ENCODE measurements at regions not wholly inside any gene's neighbourhood (a gene's known extent, or its start where the extent isn't known, plus 50 kb on each side); places are given as distances from the start of the nearest gene placed in this dataset.

- no peak for ATAC-seq
- Mint-ChIP-seq H3K27ac (no peak overlapping the region), H3K9me3 (peaks cover 4% of the 10 kb centered on the region), H3K4me1 (no peaks in the 10 kb centered on the region), H3K4me3 (no peak overlapping the region), H3K36me3 (no peaks in the 10 kb centered on the region), H3K27me3 (peaks cover 5% of the 10 kb centered on the region)
These were observed 313.6 kb upstream of the TLE3 start for GRCh38 chr15:70411143-70411863.

- Mint-ChIP-seq H3K4me1 (no peaks in the 10 kb centered on the region), H3K9me3 (peaks cover 4% of the 10 kb centered on the region), H3K27me3 (no peaks in the 10 kb centered on the region), H3K4me3 (no peak overlapping the region), H3K36me3 (no peaks in the 10 kb centered on the region), H3K27ac (no peak overlapping the region)
- no peak for ATAC-seq
These were observed 312.8 kb upstream of the TLE3 start for GRCh38 chr15:70410371-70410985.

GRCh38 chr15:70409388-70409787 lies 311.7 kb upstream of the TLE3 start:
- Mint-ChIP-seq H3K4me1 (no peaks in the 10 kb centered on the region), H3K36me3 (no peaks in the 10 kb centered on the region), H3K9me3 (peaks cover 4% of the 10 kb centered on the region), H3K27me3 (no peaks in the 10 kb centered on the region), H3K4me3 (no peak overlapping the region), H3K27ac (no peak overlapping the region)
- ATAC-seq = no peak

GRCh38 chr15:70407955-70408354 lies 310.2 kb upstream of the TLE3 start:
- ATAC-seq = no peak
- Mint-ChIP-seq H3K4me3 (no peak overlapping the region), H3K27me3 (no peaks in the 10 kb centered on the region)

GRCh38 chr15:70407336-70407670 lies 309.6 kb upstream of the TLE3 start:
- Mint-ChIP-seq H3K9me3 (peaks cover 4% of the 10 kb centered on the region), H3K4me3 (no peak overlapping the region), H3K27ac (no peak overlapping the region), H3K36me3 (no peaks in the 10 kb centered on the region), H3K27me3 (peaks cover 3% of the 10 kb centered on the region), H3K4me1 (no peaks in the 10 kb centered on the region)
- ATAC-seq = no peak

More at GRCh38 chr15:70407955-70408354, 310.2 kb upstream of the TLE3 start:
- peaks cover 4% of the 10 kb centered on the region for H3K9me3 Mint-ChIP-seq
- no peak overlapping the region for H3K27ac Mint-ChIP-seq
- H3K4me1 Mint-ChIP-seq = no peaks in the 10 kb centered on the region
- no peaks in the 10 kb centered on the region for H3K36me3 Mint-ChIP-seq

GRCh38 chr15:70406617-70407335 lies 309.1 kb upstream of the TLE3 start:
- ATAC-seq = no peak
- Mint-ChIP-seq H3K27ac (no peak overlapping the region), H3K4me1 (no peaks in the 10 kb centered on the region), H3K27me3 (peaks cover 8% of the 10 kb centered on the region), H3K36me3 (no peaks in the 10 kb centered on the region), H3K9me3 (peaks cover 4% of the 10 kb centered on the region), H3K4me3 (no peak overlapping the region)

GRCh38 chr15:70401709-70402108 lies 304.0 kb upstream of the TLE3 start:
- H3K27ac Mint-ChIP-seq = no peak overlapping the region

GRCh38 chr15:70400766-70401541 lies 303.2 kb upstream of the TLE3 start:
- peaks cover 13% of the 10 kb centered on the region for H3K27me3 Mint-ChIP-seq
- ATAC-seq = no peak
- H3K27ac Mint-ChIP-seq = no peak overlapping the region
- H3K4me3 Mint-ChIP-seq = no peak overlapping the region
- no peaks in the 10 kb centered on the region for H3K36me3 Mint-ChIP-seq
- H3K4me1 Mint-ChIP-seq = peaks cover 14% of the 10 kb centered on the region
- no peaks in the 10 kb centered on the region for H3K9me3 Mint-ChIP-seq

More at GRCh38 chr15:70401709-70402108, 304.0 kb upstream of the TLE3 start:
- no peak for ATAC-seq
- Mint-ChIP-seq H3K4me3 (no peak overlapping the region), H3K9me3 (no peaks in the 10 kb centered on the region), H3K36me3 (no peaks in the 10 kb centered on the region), H3K27me3 (peaks cover 13% of the 10 kb centered on the region), H3K4me1 (peaks cover 14% of the 10 kb centered on the region)

GRCh38 chr15:70399204-70399603 lies 301.5 kb upstream of the TLE3 start:
- ATAC-seq = no peak
- Mint-ChIP-seq H3K4me3 (no peak overlapping the region), H3K36me3 (no peaks in the 10 kb centered on the region)

GRCh38 chr15:70398694-70399093 lies 301.0 kb upstream of the TLE3 start:
- no peaks in the 10 kb centered on the region for H3K9me3 Mint-ChIP-seq
- no peak overlapping the region for H3K27ac Mint-ChIP-seq
- H3K36me3 Mint-ChIP-seq = no peaks in the 10 kb centered on the region

More at GRCh38 chr15:70399204-70399603, 301.5 kb upstream of the TLE3 start:
- H3K27me3 Mint-ChIP-seq = peaks cover 23% of the 10 kb centered on the region
- H3K27ac Mint-ChIP-seq = no peak overlapping the region
- peaks cover 14% of the 10 kb centered on the region for H3K4me1 Mint-ChIP-seq
- H3K9me3 Mint-ChIP-seq = no peaks in the 10 kb centered on the region

GRCh38 chr15:70396807-70397206 lies 299.1 kb upstream of the TLE3 start:
- ATAC-seq = no peak
- Mint-ChIP-seq H3K36me3 (no peaks in the 10 kb centered on the region), H3K27me3 (peaks cover 14% of the 10 kb centered on the region), H3K4me3 (no peak overlapping the region), H3K27ac (no peak overlapping the region), H3K9me3 (no peaks in the 10 kb centered on the region), H3K4me1 (peaks cover 14% of the 10 kb centered on the region)

More at GRCh38 chr15:70398694-70399093, 301.0 kb upstream of the TLE3 start:
- no peak for ATAC-seq
- Mint-ChIP-seq H3K27me3 (peaks cover 23% of the 10 kb centered on the region), H3K4me3 (no peak overlapping the region), H3K4me1 (peaks cover 14% of the 10 kb centered on the region)

- Mint-ChIP-seq H3K4me1 (peaks cover 14% of the 10 kb centered on the region), H3K9me3 (no peaks in the 10 kb centered on the region), H3K4me3 (no peak overlapping the region), H3K27me3 (peaks cover 10% of the 10 kb centered on the region), H3K36me3 (no peaks in the 10 kb centered on the region), H3K27ac (no peak overlapping the region)
- ATAC-seq = no peak
These were observed 297.4 kb upstream of the TLE3 start for GRCh38 chr15:70395164-70395563.

GRCh38 chr15:70390723-70391122 lies 293.0 kb upstream of the TLE3 start:
- peaks cover 10% of the 10 kb centered on the region for H3K27me3 Mint-ChIP-seq
- H3K4me1 Mint-ChIP-seq = peaks cover 19% of the 10 kb centered on the region
- ATAC-seq = no peak
- no peaks in the 10 kb centered on the region for H3K9me3 Mint-ChIP-seq
- no peaks in the 10 kb centered on the region for H3K36me3 Mint-ChIP-seq
- H3K27ac Mint-ChIP-seq = no peak overlapping the region
- no peak overlapping the region for H3K4me3 Mint-ChIP-seq

GRCh38 chr15:70387993-70388392 lies 290.3 kb upstream of the TLE3 start:
- no peak for ATAC-seq
- Mint-ChIP-seq H3K9me3 (no peaks in the 10 kb centered on the region), H3K27me3 (no peaks in the 10 kb centered on the region), H3K27ac (no peak overlapping the region), H3K4me1 (peaks cover 32% of the 10 kb centered on the region), H3K36me3 (no peaks in the 10 kb centered on the region), H3K4me3 (no peak overlapping the region)

GRCh38 chr15:70387081-70387480 lies 289.4 kb upstream of the TLE3 start:
- Mint-ChIP-seq H3K4me1 (peaks cover 32% of the 10 kb centered on the region), H3K9me3 (peaks cover 1% of the 10 kb centered on the region), H3K27me3 (no peaks in the 10 kb centered on the region), H3K36me3 (no peaks in the 10 kb centered on the region), H3K4me3 (no peak overlapping the region), H3K27ac (peak overlapping the region; percentile 78)
- no peak for ATAC-seq
